H1 (cell line): ENCODE measurements at regions not wholly inside any gene's neighbourhood (a gene's known extent, or its start where the extent isn't known, plus 50 kb on each side); places are given as distances from the start of the nearest gene placed in this dataset.

Experiments used
- CHD2 ChIP-seq: IDR thresholded peaks from 2 replicates; pipeline ENCODE4 v1.6.1; 2012; ENCODE audit warnings: low read length, improper control_type of control experiment

GRCh38 chr7:84629640-84630318 is 435.2 kb upstream of the SEMA3A start (continued):
- no peak for TF ChIP-seq CHD2
